HEK293T (cell line): ENCODE measurements at regions not wholly inside any gene's neighbourhood (a gene's known extent, or its start where the extent isn't known, plus 50 kb on each side); places are given as distances from the start of the nearest gene placed in this dataset.

Experiments
- ELF4 ChIP-seq: fragments of 450-650 bp; IDR thresholded peaks from 2 replicates; pipeline ENCODE4 v1.6.1; 2017; ENCODE audit warnings: antibody characterized with exemption
- L3MBTL2 ChIP-seq: fragments of 450-650 bp; conservative IDR thresholded peaks from 2 replicates; pipeline ENCODE4 v1.6.1; 2016; ENCODE audit warnings: mild to moderate bottlenecking
- SP1 ChIP-seq: fragments of 450-650 bp; IDR thresholded peaks from 2 replicates; pipeline ENCODE4 v1.6.1; 2017

- TF ChIP-seq L3MBTL2: no peak
- no peak for TF ChIP-seq ELF4
- TF ChIP-seq SP1: no peak
Observed at GRCh38 chr1:96292141-96292540, 429.4 kb upstream of the PTBP2 start.
